ENCODE measurements at regions not wholly inside any gene's neighbourhood (a gene's known extent, or its start where the extent isn't known, plus 50 kb on each side); places are given as distances from the start of the nearest gene placed in this dataset.
"Not testable (repeated sequence)": the region's sequence is repeated elsewhere in the genome, so short reads cannot be mapped to it uniquely, and the experiment has no call there.

DNA sequence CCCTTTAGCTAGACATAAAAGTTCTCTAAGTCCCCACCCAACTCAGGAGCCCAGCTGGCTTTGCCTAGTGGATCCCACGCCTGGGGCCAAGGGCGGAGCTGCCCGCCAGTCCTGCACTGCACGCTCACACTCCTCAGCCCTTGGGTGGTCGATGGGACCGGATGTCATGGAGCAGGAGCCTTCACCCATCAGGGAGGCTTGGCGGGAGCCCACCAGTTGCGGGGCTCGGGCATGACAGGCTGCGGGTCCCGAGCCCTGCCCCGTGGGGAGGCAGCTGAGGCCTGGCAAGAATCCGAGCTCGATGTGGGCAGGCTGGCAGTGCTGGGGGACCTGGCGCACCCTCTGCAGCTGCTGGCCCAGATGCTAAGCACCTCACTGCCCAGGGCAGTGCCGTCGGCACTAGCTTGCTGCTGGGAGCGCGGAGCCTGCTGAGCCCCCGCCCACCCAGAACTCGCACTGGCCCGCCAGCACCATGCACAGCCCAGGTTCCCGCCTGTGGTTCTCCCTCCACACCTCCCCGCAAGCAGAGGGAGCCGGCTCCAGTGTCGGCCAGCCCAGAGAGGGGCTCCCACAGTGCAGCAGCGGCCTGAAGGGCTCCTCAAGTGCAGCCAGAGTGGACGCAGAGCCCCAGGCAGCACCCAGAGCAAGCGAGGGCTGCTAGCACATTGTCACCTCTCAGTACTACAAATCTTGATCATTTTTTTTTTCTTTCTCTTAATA lies 391.4 kb upstream of the NDN start:
- DNase-seq (ENCODE audit: unreplicated experiment), result no peak
- no peaks in the 10 kb centered on the region for H3K4me1 Mint-ChIP-seq (ENCODE audit: insufficient read depth, unreplicated experiment)
- H3K27ac Mint-ChIP-seq (ENCODE audit: low read depth, unreplicated experiment), result no peak overlapping the region
- peaks cover 8% of the 10 kb centered on the region for H3K9me3 Mint-ChIP-seq (ENCODE audit: unreplicated experiment)
- H3K36me3 Mint-ChIP-seq (ENCODE audit: insufficient read depth, unreplicated experiment), result no peaks in the 10 kb centered on the region
- H3K27me3 Mint-ChIP-seq (ENCODE audit: insufficient read depth, unreplicated experiment), result no peaks in the 10 kb centered on the region
- BruUV-seq (replicated peaks), result no TSS peak
- TF ChIP-seq, protein P1, sequence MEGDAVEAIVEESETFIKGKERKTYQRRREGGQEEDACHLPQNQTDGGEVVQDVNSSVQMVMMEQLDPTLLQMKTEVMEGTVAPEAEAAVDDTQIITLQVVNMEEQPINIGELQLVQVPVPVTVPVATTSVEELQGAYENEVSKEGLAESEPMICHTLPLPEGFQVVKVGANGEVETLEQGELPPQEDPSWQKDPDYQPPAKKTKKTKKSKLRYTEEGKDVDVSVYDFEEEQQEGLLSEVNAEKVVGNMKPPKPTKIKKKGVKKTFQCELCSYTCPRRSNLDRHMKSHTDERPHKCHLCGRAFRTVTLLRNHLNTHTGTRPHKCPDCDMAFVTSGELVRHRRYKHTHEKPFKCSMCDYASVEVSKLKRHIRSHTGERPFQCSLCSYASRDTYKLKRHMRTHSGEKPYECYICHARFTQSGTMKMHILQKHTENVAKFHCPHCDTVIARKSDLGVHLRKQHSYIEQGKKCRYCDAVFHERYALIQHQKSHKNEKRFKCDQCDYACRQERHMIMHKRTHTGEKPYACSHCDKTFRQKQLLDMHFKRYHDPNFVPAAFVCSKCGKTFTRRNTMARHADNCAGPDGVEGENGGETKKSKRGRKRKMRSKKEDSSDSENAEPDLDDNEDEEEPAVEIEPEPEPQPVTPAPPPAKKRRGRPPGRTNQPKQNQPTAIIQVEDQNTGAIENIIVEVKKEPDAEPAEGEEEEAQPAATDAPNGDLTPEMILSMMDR (IDR thresholded peaks at IDR 0.05; ENCODE audit: unreplicated experiment), result no peak
- POLR2A ChIA-PET, result interaction anchor here (0.5 kb wide), 1 partner anchor 858 kb away, joined by 3 read pairs; no protein-coding TSS in a partner anchor
- intact Hi-C loops (cut with micrococcal nuclease), result no loop called here
- CTCF ChIA-PET, result no interaction called here
- no peak overlapping the region for H3K4me3 Mint-ChIP-seq (ENCODE audit: unreplicated experiment)

DNA sequence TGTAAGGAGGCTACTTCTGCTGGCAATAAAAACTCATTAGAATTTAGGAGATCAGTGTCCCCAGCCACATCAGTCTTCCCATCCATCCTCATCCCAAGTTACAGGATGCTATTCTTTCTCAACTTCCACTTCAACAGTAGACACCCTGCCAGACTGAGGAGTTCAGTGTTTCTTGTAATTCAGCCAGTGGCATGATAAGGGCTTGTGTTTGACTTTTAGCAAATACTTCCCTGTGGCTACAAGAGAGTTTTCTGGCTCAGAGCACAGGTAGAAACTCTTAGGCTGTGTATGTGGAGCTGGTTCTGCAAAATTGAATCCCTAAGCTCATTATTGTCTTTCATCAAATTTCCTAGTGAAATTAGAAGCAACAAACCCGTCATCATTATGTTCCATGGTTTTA lies 401.8 kb upstream of the NDN start:
- POLR2A ChIA-PET; BruUV-seq (replicated peaks); H3K4me3 Mint-ChIP-seq (ENCODE audit: unreplicated experiment); intact Hi-C loops (cut with micrococcal nuclease); DNase-seq (ENCODE audit: unreplicated experiment); CTCF ChIA-PET; H3K36me3 Mint-ChIP-seq (ENCODE audit: insufficient read depth, unreplicated experiment); H3K27me3 Mint-ChIP-seq (ENCODE audit: insufficient read depth, unreplicated experiment); H3K4me1 Mint-ChIP-seq (ENCODE audit: insufficient read depth, unreplicated experiment); H3K27ac Mint-ChIP-seq (ENCODE audit: low read depth, unreplicated experiment): not testable (repeated sequence)
- peaks cover 35% of the 10 kb centered on the region for H3K9me3 Mint-ChIP-seq (ENCODE audit: unreplicated experiment)

DNA sequence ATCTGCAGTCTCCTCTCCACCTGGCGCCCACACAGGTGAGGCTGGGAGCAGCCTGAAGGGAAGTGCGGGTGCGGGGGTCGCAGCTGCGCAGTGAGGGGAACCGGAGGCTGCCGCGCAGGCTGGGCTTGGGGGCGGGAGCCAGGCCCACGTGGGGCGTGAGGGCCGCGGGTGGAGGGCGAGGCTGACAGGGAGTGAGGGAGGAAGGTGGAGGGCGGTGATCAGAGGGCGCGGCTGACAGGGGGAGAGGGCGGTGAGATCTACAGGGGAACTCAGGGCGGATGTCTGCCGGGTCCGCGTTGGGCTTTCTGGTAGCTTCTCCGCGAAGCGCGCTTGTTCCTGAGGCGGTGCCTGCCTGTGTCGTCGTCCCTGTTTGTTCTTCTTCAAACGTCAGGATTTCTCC lies 414.4 kb upstream of the NDN start:
- DNase-seq (ENCODE audit: unreplicated experiment); H3K4me1 Mint-ChIP-seq (ENCODE audit: insufficient read depth, unreplicated experiment); H3K9me3 Mint-ChIP-seq (ENCODE audit: unreplicated experiment); H3K27me3 Mint-ChIP-seq (ENCODE audit: insufficient read depth, unreplicated experiment); H3K27ac Mint-ChIP-seq (ENCODE audit: low read depth, unreplicated experiment); H3K36me3 Mint-ChIP-seq (ENCODE audit: insufficient read depth, unreplicated experiment); POLR2A ChIA-PET; CTCF ChIA-PET; intact Hi-C loops (cut with micrococcal nuclease); H3K4me3 Mint-ChIP-seq (ENCODE audit: unreplicated experiment); BruUV-seq (replicated peaks): not testable (repeated sequence)

DNA sequence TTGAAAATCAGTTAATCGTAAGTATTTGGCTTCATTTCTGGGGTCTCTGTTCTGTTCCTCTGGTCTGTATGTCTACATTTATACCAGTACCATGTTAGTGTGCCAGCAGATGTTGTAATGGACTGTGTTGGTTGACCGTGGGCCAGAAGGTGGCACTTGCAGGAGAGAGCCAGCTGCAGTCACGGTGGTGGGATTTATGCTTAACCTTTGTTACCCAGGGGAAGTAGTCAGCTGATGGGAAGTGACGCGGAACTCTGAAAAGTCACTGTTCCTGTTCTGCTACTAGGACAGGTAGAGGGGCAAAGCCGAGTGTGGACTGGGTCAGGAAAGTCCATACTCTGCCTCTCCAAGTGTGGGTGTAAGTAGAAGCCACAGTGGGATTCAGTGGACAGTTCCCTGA lies 420.4 kb upstream of the NDN start:
- intact Hi-C loops (cut with micrococcal nuclease); H3K27me3 Mint-ChIP-seq (ENCODE audit: insufficient read depth, unreplicated experiment); H3K4me1 Mint-ChIP-seq (ENCODE audit: insufficient read depth, unreplicated experiment); BruUV-seq (replicated peaks); H3K9me3 Mint-ChIP-seq (ENCODE audit: unreplicated experiment); DNase-seq (ENCODE audit: unreplicated experiment); CTCF ChIA-PET; H3K36me3 Mint-ChIP-seq (ENCODE audit: insufficient read depth, unreplicated experiment); H3K27ac Mint-ChIP-seq (ENCODE audit: low read depth, unreplicated experiment); H3K4me3 Mint-ChIP-seq (ENCODE audit: unreplicated experiment); POLR2A ChIA-PET: not testable (repeated sequence)

- CTCF ChIA-PET; intact Hi-C loops (cut with micrococcal nuclease); BruUV-seq (replicated peaks); H3K27me3 Mint-ChIP-seq (ENCODE audit: insufficient read depth, unreplicated experiment); H3K27ac Mint-ChIP-seq (ENCODE audit: low read depth, unreplicated experiment); DNase-seq (ENCODE audit: unreplicated experiment); H3K4me1 Mint-ChIP-seq (ENCODE audit: insufficient read depth, unreplicated experiment); H3K4me3 Mint-ChIP-seq (ENCODE audit: unreplicated experiment); H3K36me3 Mint-ChIP-seq (ENCODE audit: insufficient read depth, unreplicated experiment); POLR2A ChIA-PET: not testable (repeated sequence)
- H3K9me3 Mint-ChIP-seq (ENCODE audit: unreplicated experiment), result peaks cover 13% of the 10 kb centered on the region
These were observed 420.8 kb upstream of the NDN start for GRCh38 chr15:24107948-24108347.

GRCh38 chr15:24108349-24108748 lies 421.2 kb upstream of the NDN start:
- POLR2A ChIA-PET; intact Hi-C loops (cut with micrococcal nuclease); H3K4me3 Mint-ChIP-seq (ENCODE audit: unreplicated experiment); H3K36me3 Mint-ChIP-seq (ENCODE audit: insufficient read depth, unreplicated experiment); H3K27me3 Mint-ChIP-seq (ENCODE audit: insufficient read depth, unreplicated experiment); H3K27ac Mint-ChIP-seq (ENCODE audit: low read depth, unreplicated experiment); H3K4me1 Mint-ChIP-seq (ENCODE audit: insufficient read depth, unreplicated experiment); BruUV-seq (replicated peaks); CTCF ChIA-PET; DNase-seq (ENCODE audit: unreplicated experiment): not testable (repeated sequence)
- H3K9me3 Mint-ChIP-seq (ENCODE audit: unreplicated experiment), result peaks cover 16% of the 10 kb centered on the region

GRCh38 chr15:24139622-24140021 lies 452.5 kb upstream of the NDN start:
- CTCF ChIA-PET, result interaction anchor here (0.6 kb wide), 1 partner anchor 85 kb away, joined by 3 read pairs; no protein-coding TSS in a partner anchor
- H3K36me3 Mint-ChIP-seq (ENCODE audit: insufficient read depth, unreplicated experiment); DNase-seq (ENCODE audit: unreplicated experiment); H3K27ac Mint-ChIP-seq (ENCODE audit: low read depth, unreplicated experiment); POLR2A ChIA-PET; H3K4me3 Mint-ChIP-seq (ENCODE audit: unreplicated experiment); H3K4me1 Mint-ChIP-seq (ENCODE audit: insufficient read depth, unreplicated experiment); H3K27me3 Mint-ChIP-seq (ENCODE audit: insufficient read depth, unreplicated experiment); intact Hi-C loops (cut with micrococcal nuclease); BruUV-seq (replicated peaks): not testable (repeated sequence)
- peaks cover 13% of the 10 kb centered on the region for H3K9me3 Mint-ChIP-seq (ENCODE audit: unreplicated experiment)

- CTCF ChIA-PET; H3K27ac Mint-ChIP-seq (ENCODE audit: low read depth, unreplicated experiment); H3K9me3 Mint-ChIP-seq (ENCODE audit: unreplicated experiment); H3K4me3 Mint-ChIP-seq (ENCODE audit: unreplicated experiment); BruUV-seq (replicated peaks); intact Hi-C loops (cut with micrococcal nuclease); H3K27me3 Mint-ChIP-seq (ENCODE audit: insufficient read depth, unreplicated experiment); DNase-seq (ENCODE audit: unreplicated experiment); H3K36me3 Mint-ChIP-seq (ENCODE audit: insufficient read depth, unreplicated experiment); POLR2A ChIA-PET; H3K4me1 Mint-ChIP-seq (ENCODE audit: insufficient read depth, unreplicated experiment): not testable (repeated sequence)
These were observed 458.0 kb upstream of the NDN start for GRCh38 chr15:24145070-24145469.
